Spleen (tissue), 7 donors: ENCODE measurements at regions not wholly inside any gene's neighbourhood (a gene's known extent, or its start where the extent isn't known, plus 50 kb on each side); places are given as distances from the start of the nearest gene placed in this dataset.

Source experiments
- CTCF ChIP-seq, 11 experiments: fragments of 200-600 bp in 7 of 11; fragments of 450-650 bp in 4 of 11; sonication (generic) in 4 of 11; IDR thresholded peaks in 8 of 11; conservative IDR thresholded peaks in 3 of 11; 1 replicate in 7 of 11; 2 replicates in 4 of 11; pipeline versions ENCODE4 v1.4.0 to v1.8.0; 2016 to 2021; ENCODE audit warnings: antibody characterized with exemption in 11 of 11, inconsistent platforms in 4 of 11, mild to moderate bottlenecking in 1 of 11
- POLR2A ChIP-seq, 3 donors: fragments of 450-650 bp; IDR thresholded peaks; one replicate each; pipeline ENCODE4 v1.5.1; 2017; ENCODE audit warnings: antibody characterized with exemption in 3 of 3, mild to moderate bottlenecking in 1 of 3
- POLR2AphosphoS5 ChIP-seq, 3 donors: sonication (generic); formaldehyde crosslinking; IDR thresholded peaks; one replicate each; pipeline ENCODE4 v1.5.1; 2017; ENCODE audit warnings: antibody characterized with exemption in 3 of 3
- donor health status: DM: no; HTN: no; CAD: no; lungs with moderate emphysema.
- donor health status: DM: no; HTN: no; CAD: no.
- donor health status: DM: no; HTN: no; CAD: no.

- TF ChIP-seq CTCF (IDR thresholded peaks at IDR 0.05 in 8 of 11, conservative IDR thresholded peaks at IDR 0.05 in 3 of 11) (no peak), POLR2AphosphoS5 (IDR thresholded peaks at IDR 0.05) (no peak), POLR2A (IDR thresholded peaks at IDR 0.05) (no peak)
Measured at GRCh38 chr10:90269699-90270098, 568.3 kb downstream of the KIF20B start.
